ENCODE measurements at regions not wholly inside any gene's neighbourhood (a gene's known extent, or its start where the extent isn't known, plus 50 kb on each side); places are given as distances from the start of the nearest gene placed in this dataset.
A peak's percentile ranks its signal among the peaks of the same experiment; 100 is the strongest.

DNA sequence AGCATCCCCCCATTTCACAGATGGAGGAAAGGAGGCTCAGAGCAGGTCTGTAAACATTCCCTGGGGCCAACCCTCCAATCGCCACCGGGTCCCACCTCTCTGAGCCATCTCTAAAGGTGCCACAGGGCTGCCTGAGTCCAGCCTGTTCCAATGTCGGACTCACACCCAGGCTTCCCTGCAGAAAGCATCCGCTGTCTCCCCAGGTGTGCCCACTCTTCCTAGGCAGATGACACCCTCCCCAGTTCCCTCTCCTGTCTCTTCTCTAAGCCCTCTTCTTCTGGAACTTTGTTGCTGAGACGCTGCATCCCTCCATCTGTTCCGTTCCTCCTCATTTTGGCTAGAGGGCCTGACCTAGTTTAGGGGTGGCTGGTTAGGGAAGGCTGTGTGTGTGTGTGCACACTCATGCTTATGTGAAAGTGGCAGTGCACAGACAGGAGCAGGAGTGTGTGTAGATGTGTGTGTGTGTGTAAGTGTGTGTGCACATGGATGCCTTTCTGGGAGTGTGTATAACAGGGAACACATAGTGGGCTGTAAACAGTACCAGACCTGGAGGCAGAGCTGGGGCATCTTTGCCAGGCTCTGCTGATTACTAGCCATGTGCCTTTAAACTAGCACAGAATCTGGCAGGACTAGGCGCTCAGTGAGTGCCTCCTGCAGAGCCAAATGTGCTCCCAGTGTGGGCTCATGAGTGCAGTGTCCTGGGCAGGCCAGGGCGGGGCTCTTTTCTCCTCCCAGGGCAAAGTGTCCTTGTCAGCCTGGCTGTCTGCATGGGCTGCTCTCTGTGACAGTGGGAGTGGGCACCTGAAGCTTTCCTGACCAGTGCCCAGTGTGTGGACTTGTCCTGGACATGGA lies 77.3 kb upstream of the NECTIN1 start:
- DNase-seq = no peak

DNA sequence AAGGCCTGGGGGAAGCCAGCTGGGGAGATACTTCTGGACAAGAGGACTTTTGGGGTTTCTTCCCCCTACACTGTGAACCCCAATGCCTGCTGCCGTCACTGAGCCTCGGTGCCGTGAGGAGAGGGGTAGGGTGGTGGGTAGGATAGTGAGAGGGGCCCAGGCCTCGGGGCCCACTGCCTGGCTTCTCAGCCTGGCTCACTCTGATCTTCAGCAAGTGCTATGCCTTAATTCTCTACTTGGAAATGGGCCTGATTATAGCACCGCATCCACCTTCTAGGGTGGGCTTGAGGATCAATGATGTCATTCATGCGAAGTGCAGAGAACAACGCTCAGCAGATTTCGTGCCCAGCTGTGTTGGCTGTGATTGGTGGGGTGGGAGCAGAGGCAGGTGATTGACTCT lies 76.7 kb upstream of the NECTIN1 start:
- DNase-seq = no peak

DNA sequence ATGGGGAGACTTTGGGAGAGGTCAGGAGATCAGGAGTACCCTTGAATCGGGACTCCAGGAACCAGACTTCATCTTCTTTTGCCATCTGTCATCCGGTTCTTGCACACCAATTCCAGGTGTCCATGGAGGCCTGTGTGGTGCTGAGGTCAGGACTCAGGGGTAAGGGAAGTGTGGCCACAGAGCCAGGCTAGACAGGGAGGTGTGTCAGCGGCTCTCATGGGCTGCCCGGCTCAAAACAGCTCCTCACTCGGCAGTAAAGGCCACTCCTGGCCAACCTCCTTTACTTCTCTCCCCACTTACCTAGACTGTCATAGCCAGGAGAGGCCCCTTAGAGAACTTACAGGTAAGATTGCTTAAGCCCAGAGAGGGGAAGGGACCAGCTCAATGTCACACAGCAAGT lies 75.7 kb upstream of the NECTIN1 start:
- no peak for DNase-seq

DNA sequence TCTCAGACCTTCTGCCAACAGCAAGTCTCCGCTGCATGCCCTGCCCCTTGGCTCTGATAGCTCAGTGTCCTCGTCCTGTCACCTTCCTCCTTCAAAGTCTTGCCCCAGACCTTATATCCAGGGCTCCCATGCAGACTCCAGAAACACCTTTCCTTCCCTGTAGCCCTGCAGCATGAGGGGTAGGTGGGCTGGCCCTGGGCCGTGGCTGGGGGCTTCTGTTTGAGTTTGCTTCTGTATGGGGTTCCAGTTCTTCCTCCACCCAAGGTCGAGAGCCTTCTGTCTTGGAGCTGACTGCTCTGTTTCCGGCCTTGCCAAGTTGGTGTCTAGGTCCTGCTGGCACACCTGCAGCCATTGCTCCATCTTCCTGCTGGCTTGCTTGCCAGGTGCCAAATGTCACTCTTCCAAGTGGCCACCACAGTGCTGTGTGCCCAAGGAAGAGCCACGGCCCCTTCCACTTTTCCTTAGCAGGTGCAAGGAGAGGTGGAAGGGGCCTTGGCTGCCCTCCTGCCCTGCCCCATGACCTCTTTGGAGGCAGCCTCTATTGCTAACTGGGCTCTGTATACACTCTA lies 74.8 kb upstream of the NECTIN1 start:
- no peak for DNase-seq

DNA sequence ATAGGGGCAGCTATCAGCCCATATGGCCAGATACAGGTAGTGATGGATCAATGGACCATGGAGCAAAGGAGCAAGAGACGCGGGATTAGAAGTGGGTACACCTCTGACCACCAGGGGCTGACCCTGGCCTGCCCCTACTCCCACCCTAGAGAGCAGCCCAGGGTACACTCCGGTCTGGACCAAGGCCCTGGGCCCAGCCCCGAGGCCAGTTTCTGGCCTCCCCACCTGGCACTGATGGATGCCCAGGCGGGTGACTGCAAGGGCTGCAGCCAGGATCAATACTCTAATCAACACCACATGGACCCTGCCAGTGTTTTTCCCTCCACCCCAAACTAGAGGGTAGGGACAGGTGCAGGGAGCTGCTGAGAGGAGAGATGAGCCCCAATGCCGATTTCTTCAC lies 74.1 kb upstream of the NECTIN1 start:
- no peak for DNase-seq

DNA sequence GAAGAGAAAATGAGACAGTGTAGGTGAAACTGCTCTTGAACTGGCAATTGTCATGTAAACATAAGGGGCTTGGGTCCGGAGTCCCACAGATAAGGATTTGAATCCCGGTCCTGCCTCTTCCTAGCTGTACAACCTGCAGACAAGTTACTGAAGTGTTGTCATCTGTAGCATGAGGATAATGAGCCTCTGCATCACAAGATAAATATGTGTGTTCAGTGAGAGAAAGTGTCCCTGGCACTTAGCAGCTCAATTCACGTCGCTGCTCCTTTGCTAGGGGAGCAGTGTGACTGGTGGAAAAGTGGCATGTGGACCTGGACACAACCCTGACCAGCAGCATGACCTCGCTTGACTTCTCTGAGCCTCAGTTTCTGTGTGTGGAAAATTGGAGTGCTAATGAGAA lies 73.7 kb upstream of the NECTIN1 start:
- no peak for DNase-seq

DNA sequence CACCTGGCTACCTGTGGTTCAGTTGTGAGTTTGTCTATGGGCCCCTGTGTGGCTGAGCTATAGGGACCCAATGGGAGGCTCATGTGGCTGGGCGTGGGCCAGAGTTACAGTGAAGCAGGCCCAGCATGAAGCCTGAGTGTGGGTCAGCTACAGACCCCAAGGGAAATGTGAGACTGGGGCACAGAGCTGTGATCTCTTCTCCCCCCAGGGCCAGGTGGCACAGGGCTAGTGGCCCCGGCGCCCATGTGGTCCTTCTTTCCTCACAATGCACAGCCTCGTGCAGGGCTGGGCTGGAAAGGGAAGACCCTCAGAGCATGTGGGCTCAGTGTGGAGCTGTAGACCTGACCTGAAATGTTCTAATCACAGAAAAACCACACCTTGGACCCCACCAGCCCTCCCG lies 71.6 kb upstream of the NECTIN1 start:
- no peak for DNase-seq

DNA sequence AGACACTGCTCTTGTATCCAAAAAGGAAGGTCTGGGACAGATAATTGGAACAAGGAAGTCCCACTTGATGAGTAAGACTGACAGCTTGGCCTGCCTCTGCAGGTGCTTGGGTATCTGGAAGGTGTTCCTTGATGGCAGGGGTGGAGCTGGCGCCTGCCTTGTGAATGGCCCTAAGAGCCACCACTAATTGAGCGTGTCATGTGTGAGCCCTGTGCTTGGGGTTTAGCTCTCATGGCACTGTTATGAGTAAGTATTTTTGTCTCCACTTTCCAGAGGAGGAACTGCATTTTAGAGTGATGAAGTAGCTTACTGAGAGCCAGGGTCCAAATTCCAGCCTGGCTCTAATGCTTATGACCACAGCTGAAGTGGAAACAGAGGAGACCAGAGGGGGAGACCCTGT lies 71.2 kb upstream of the NECTIN1 start:
- no peak for DNase-seq

DNA sequence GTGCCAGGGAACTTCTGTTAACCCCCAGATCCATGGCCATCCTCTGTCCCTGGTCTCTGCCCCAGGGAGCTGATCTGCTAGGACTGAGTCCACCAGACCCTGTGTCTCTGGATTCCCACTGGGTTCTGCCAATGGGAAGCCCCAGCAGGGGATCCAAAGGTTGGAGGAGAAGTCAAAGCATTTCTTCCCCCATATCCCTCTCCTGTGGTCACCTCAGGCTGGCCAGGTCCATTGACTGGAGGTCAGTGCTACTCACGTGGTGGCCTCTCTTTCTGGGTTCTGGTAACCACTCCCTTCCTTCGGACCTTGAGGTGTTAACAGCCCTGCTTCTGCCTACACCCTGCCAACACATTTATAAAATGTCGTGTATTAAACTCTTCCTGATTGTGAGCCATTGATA lies 69.7 kb upstream of the NECTIN1 start:
- no peak for DNase-seq

DNA sequence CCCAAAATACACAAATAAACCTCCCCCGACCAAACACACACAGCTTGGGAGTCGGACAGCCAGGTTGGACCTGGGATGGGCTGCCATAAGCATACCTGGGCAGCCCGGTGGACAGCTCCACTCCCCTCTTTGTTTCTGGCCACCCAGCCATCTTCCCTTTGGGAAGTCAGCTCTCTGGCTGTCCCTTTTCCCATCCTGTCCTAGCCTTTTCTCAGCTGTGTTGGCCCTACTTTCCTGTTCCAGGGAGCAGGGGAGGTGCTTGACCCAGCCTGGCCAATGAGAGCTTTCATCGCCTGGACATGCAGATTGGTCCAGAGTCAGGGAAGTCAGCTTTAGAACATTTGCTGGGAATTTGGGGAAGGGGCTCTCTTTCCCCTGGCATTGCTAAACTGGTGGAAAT lies 68.7 kb upstream of the NECTIN1 start:
- no peak for DNase-seq

DNA sequence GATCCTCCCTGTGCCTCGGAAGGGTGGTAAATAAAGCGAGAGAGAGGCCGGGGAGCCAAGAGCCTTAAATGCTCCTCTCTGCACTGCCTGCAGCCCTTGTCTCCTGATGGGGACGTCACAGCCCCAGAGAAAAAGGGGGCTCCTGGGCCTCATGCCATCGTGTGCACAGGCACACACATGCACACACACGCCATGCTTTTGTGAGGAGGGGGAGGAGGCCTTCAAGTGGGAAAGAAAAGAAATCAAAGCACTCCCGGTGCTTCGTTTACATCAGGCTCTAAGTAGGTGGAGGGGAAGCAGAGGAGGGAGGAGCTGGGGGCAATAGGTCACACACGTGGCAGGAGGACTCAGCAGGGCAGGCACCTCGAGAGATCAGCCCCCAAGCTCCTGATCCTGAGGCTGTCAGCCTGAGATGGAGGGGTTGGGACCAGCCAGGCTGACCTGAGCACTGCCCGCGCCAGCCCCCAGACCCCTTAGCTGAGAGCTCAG lies 68.2 kb upstream of the NECTIN1 start:
- no peak for DNase-seq

DNA sequence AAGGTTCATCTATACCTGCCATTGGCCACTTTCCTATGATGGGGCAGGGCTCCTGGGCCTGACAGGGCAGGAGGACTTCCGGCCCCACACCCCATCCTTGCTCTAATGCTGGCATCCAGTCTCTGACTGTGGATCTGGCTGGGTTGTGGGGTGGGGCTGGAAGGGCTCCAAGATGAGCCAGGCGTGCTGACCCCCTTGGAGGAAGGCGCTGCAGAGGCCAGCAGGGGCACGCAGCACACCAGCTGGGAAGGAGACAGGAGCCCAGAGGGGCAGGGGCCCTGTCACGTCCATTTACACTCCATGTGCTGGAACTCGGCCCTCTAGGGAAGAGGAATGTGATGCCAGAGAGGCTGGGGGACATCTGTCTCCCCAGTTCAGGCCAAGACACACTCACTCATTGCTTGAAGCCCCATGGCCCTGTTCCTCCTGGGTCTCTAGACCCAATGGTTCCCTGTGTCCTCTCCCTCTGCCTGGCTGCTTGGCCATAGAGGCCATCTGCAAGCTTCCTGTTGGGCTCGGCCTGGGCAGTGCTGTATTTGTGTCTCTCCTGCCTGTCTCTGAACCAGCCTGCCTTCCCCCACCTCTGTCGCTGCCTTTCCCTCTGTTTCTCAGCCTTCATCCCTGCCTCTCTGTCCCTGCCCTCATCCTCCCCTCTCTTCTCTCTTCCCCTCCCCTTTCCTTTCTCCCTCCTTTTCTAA lies 67.5 kb upstream of the NECTIN1 start:
- DNase-seq = no peak

DNA sequence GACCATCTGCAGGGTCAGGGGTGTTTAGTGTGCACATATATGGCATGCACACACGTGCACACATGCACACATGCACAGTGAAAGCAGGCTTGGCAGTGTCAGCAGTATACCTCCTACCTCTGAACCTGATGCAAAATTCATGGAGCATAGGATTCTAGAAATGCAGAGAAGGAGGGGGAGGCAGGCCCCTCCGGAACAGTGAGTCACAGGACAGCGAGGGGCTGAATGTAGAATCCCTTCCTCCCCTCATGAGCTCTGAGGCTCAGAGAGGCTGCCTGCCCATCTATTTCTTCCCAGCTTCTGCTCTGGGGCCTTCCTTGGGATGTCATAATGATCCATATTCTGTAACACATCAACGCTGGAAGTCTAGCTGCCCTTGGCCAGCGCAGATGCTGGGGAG lies 66.7 kb upstream of the NECTIN1 start:
- no peak for DNase-seq

DNA sequence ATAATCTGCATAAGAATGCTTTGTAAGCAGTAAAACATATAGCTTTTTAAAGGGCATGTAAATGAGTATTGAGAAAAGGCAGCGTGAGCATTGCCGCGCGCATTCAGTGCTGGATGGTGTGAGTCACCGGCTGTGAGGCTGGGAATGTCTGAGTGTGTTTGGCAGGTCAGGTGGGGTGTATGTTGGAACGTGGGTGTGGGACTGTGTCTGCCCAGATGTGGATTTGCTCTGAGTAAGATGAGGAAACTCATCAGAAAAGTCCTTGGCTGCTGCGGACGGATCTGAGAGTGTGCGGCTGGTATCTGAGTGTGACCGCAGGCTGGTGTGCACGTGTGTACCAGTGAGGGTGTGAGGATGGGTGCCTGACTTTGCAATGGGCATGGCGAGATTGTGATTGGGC lies 66.2 kb upstream of the NECTIN1 start:
- no peak for DNase-seq

DNA sequence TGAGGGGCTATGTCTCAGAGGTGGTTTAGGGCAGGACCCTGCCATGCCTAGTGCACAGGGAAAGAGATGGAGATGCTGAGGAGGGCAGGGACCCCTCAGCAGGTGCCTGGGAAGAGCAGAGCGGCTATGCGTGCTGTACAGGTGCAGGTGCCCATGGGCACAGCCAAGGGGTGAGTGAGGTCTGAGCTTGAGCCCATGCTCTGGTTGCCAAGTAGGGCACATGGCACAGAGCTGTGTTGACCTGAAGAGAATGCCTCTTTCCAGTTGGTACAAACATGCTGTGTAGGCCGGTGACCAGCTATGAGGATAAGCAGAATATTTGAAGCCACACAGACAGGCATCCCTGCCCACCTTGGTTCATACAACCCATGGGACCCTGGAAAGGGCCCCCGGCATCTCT lies 65.8 kb upstream of the NECTIN1 start:
- no peak for DNase-seq

DNA sequence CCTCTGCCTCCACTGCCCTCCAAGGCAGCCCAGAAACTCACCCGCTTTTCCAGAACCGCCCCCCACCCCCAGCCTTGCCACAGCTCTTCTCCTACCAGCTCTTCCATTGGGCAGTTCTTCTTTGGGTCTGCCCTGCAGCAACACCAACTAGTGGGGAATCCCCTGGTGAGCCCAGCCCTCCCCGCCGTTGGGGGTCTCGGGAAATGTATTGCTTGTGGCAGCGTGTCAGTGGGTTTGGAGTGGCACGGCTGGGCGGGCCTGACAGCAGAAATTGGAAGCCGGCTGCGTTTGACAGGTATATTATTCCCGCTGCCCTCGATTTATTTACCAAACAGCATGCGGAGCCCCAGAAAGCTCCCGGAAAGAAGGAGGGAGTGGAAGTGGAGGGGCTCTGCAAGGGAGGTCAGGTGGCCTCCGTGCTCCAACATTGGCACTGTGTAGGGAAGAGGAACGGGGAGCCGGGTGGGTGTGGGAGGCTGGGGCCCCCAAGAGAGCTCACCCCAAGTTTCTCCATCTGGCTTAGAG lies 65.2 kb upstream of the NECTIN1 start:
- DNase-seq = no peak

DNA sequence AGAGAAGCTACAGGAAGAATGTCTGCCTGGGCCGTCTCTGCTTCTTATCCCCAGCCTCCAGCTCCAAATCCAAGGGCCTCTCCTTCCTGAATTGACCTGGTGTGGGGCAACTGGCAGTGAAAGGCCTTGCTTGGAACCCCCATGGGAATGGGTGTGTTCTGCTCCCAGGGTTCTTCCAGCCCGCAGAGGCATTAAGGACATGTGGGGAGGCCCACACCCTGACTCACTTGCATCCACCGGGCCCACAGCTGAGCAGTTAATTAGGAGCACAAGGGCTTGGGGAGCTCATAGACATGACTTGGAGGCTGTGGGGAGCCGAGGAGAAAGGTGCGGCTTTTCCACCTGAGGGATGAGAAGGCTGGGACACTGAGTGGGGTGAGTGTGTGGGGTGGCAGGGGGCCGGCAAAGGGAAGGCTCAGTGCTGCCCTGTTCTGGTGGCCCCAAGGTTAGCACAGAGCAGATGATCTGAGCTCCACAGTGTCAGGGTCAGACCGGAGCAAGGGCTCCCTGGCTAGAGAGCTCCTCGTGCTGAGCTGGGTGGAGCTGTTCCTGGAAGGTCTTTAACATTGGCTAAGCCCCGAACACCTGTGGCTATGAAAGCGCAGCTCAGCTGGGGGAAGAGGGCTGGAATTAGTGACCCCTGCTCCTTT lies 64.5 kb upstream of the NECTIN1 start:
- DNase-seq = no peak

DNA sequence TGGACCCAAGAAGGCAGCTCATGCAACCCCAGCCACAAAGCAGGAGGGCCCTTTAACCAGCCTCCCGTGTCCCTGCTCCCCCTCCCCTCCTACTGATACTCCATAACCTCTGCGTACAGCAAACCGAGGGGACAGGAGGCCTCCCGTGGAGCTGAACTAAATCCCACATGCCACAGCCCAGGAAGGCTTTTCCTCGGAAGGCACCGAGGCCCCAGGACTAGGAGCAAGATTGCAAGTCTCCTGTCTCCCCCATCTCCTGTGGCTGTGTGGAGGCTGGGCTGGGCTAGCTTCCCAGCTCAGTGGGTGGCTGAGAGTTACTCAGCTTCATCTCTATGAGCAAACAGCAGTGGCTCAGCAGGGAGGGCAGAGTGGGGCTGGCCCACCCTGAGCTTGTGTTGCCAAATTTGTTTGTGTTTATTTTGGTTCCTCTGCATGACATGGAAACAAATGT lies 62.7 kb upstream of the NECTIN1 start:
- no peak for DNase-seq

DNA sequence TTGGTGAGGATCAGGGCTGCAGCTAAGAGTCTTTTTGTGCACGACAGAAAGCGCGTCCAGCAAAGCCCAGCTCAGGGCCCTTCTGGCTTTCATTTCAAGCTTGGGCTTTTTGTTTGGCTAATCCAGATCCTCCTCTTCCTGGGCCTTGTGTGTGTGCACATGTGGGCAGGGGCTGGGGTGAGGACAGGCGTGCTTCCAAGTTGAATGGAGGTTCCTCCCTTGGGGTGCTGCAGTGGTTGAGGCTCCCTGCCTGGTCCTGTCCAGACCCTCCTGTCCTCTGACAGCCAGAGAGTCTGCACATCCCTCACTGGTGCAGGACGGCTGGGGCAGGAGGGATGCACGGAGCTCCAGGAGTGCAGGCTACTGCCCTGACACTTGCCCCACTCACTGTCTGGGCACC lies 62.0 kb upstream of the NECTIN1 start:
- DNase-seq = no peak

DNA sequence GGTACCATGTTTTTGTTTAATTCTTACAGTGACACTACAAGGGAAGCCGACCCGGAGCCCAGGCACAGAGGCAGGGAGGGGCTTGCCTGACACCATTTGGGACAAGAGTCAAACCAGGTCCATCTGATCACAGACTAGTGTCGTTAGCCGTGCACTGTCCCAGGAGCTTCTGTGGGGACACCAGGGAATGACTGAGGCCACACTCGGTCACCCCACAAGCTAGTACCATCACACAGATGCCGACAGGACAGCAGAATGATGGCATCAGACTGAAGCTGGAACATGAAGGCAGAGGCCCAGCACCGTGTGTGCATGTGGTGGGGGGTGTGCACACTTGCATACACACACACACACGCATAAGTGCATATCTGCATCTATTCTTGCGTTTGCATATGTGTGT lies 61.5 kb upstream of the NECTIN1 start:
- DNase-seq = no peak

DNA sequence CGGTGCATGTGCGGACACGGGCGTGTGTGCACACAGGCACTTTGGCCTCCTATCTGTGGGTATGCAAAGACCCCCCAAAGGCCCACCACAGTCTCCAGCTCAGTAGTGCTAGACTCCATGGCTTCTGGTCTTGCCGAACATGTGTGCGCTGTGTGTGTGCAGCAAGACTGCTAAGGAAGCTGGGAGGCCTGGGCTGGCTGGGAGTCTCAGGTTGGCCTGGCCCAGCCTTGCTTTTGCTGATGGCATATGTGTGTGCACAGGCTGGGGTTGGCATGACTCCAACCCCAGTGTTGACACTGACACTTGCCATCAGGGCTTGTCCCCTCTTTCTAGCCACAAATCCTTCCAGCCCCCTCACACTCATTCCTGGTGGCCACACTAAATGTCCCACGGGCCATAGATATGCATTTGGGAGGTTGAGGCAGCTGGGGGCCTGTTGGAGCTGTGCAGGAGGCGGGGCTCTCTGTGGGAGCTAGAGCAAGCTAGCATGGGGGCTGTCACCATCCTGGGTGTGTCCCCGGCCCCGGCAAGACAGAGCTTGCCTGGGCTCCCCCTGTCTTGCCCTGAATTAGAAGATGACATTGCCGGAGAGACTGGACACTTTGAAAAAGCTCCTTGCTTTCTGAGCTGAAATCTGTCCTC lies 60.9 kb upstream of the NECTIN1 start:
- DNase-seq = peak; percentile 20

DNA sequence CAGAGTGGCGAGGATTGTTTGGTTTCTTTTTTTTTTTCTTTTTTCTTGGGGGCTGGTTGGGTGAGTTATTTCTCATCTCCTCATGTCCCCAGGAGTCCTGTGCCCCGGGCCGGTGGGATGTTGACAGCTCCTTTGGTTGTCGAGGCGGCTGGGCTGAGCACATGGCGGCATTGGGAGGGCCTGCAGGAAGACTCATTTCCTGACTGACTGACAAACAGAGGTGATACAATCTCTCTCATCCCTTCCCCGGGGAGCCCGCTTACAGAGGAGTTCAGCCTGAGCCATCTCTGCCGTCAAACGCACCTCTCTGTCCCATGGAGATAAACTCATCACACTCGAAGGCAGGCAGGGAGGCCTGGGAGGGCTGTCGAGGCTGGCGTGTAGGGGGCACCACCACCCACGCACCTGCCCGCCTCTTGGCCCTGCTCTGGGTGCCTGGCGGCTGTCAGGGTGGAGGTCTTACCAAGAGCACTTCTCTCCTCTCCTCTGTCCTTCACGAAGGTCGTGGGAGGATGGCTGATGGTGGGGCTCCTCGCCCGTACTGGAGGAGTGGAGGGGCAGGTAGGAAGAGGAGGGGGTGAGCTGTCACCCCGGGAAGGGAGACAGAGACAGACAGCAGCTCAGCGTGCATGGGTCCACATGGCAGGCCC lies 60.0 kb upstream of the NECTIN1 start:
- DNase-seq = peak; percentile 35
